Endothelial cell of umbilical vein (primary cell): ENCODE measurements at regions not wholly inside any gene's neighbourhood (a gene's known extent, or its start where the extent isn't known, plus 50 kb on each side); places are given as distances from the start of the nearest gene placed in this dataset.
"Not testable (repeated sequence)": the region's sequence is repeated elsewhere in the genome, so short reads cannot be mapped to it uniquely, and the experiment has no call there.

ENCODE experiments used
- BruUV-seq: library from RNA; stranded (reverse); fragments of 400-500 nt; replicated peaks from 2 replicates; lab custom pipeline; 2021; lab: Mats Ljungman, UMichigan
- CTCF ChIA-PET: fragments of 300-600, 350-600 bp; sonication (Branson Sonifier 250); formaldehyde crosslinking; loops from one replicate; lab custom pipeline; 2021; ENCODE audit warnings: antibody characterized with exemption, inconsistent platforms; lab: Charles Lee
- POLR2A ChIA-PET: fragments of 300-600, 350-600 bp; sonication (Branson Sonifier 250); formaldehyde crosslinking; loops from one replicate; lab custom pipeline; 2021; ENCODE audit warnings: antibody characterized with exemption, inconsistent platforms; lab: Charles Lee
- DNase-seq: peaks from one replicate; pipeline ENCODE4 v3.0.0-alpha.2; 2011; ENCODE audit warnings: low read depth, low spot score
- FAIRE-seq: peaks from 2 replicates; lab custom pipeline; 2011; peaks lifted over from hg19 to GRCh38; lab: Jason Lieb, UNC
- H2AFZ ChIP-seq: 2 replicates; pipeline ENCODE4 v1.6.0; 2012; ENCODE audit warnings: low read depth, low read length, control low read depth, inconsistent platforms
- H3K27ac ChIP-seq: 2 replicates; pipeline ENCODE4 v1.5.1; 2011; ENCODE audit warnings: low read depth, mild to moderate bottlenecking, control low read depth, low read length, moderate library complexity; ENCODE audit not compliant: insufficient read depth
- H3K27me3 ChIP-seq, 2 experiments: 2 replicates each; pipeline versions ENCODE4 v1.6.0 to v1.6.1; 2011; ENCODE audit warnings: low read length in 2 of 2, mixed read lengths in 1 of 2; ENCODE audit not compliant: control insufficient read depth in 2 of 2, insufficient read depth in 2 of 2
- H3K36me3 ChIP-seq, 2 experiments: 2 replicates in 1 of 2; 3 replicates in 1 of 2; pipeline ENCODE4 v1.5.1; 2011; ENCODE audit warnings: low read length in 2 of 2, mild to moderate bottlenecking in 1 of 2, moderate library complexity in 1 of 2; ENCODE audit not compliant: control insufficient read depth in 2 of 2, insufficient read depth in 2 of 2; ENCODE audit errors: extremely low read depth in 1 of 2
- H3K4me1 ChIP-seq: 3 replicates; pipeline ENCODE4 v1.5.1; 2011; ENCODE audit warnings: mild to moderate bottlenecking, low read length; ENCODE audit not compliant: control insufficient read depth, insufficient read depth; ENCODE audit errors: extremely low read depth
- H3K4me2 ChIP-seq: 2 replicates; pipeline ENCODE4 v1.6.1; 2011; ENCODE audit warnings: low read length, control low read depth, mixed read lengths; ENCODE audit not compliant: insufficient read depth
- H3K4me3 ChIP-seq, 3 experiments: fragments of 200-600 bp in 1 of 3; sonication (generic), shearing (Covaris generic) in 1 of 3; replicated peaks in 1 of 3; 2 replicates each; pipeline ENCODE4 v1.5.1; 2011 to 2016; ENCODE audit warnings: control low read depth in 3 of 3, low read length in 3 of 3, mild to moderate bottlenecking in 2 of 3, inconsistent platforms in 1 of 3, low read depth in 1 of 3, moderate library complexity in 1 of 3; ENCODE audit not compliant: insufficient read depth in 1 of 3
- H3K79me2 ChIP-seq: 2 replicates; pipeline ENCODE4 v1.6.0; 2012; ENCODE audit warnings: low read length, inconsistent platforms; ENCODE audit not compliant: control insufficient read depth, insufficient read depth
- H3K9ac ChIP-seq: replicated peaks from 2 replicates; pipeline ENCODE3; 2011; ENCODE audit warnings: low read length, control low read depth; ENCODE audit not compliant: insufficient read depth; ENCODE audit errors: extremely low read depth
- H3K9me1 ChIP-seq: replicated peaks from 3 replicates; pipeline ENCODE4 v1.6.0; 2011; ENCODE audit warnings: mild to moderate bottlenecking, low read length; ENCODE audit not compliant: control insufficient read depth, insufficient read depth; ENCODE audit errors: extremely low read depth
- H3K9me3 ChIP-seq: replicated peaks from 2 replicates; pipeline ENCODE4 v1.5.1; 2012; ENCODE audit warnings: low read length, inconsistent platforms; ENCODE audit not compliant: control insufficient read depth, insufficient read depth
- H4K20me1 ChIP-seq: replicated peaks from 2 replicates; pipeline ENCODE3; 2011; ENCODE audit warnings: mild to moderate bottlenecking, low read length; ENCODE audit not compliant: control insufficient read depth, insufficient read depth; ENCODE audit errors: extremely low read depth
- FOS ChIP-seq: IDR thresholded peaks from 2 replicates; pipeline ENCODE4 v1.6.1; 2011; ENCODE audit warnings: mild to moderate bottlenecking, low read length, moderate library complexity, borderline replicate concordance; ENCODE audit not compliant: insufficient read depth
- GATA2 ChIP-seq: IDR thresholded peaks from 2 replicates; pipeline ENCODE4 v1.7.0; 2011; ENCODE audit warnings: low read depth, mild to moderate bottlenecking, moderate library complexity, mixed read lengths, low read length; ENCODE audit not compliant: insufficient read length, insufficient read depth
- MYC ChIP-seq: IDR thresholded peaks from one replicate; pipeline ENCODE4 v1.6.1; 2011; ENCODE audit warnings: mild to moderate bottlenecking, low read depth, low read length
- POLR2AphosphoS5 ChIP-seq: IDR thresholded peaks from 2 replicates; pipeline ENCODE4 v1.6.1; 2012; ENCODE audit warnings: low read depth, mild to moderate bottlenecking, control low read depth, low read length, moderate library complexity; ENCODE audit not compliant: insufficient read depth
- dilution Hi-C: fragments of 300-500 bp; cut with MboI; formaldehyde crosslinking; loops from one replicate; pipeline ENCODE4 v1.15.0; 2019; ENCODE audit warnings: low sequenced_read_pairs; ENCODE audit not compliant: extremely low pct_ligation_motif_present
- intact Hi-C: fragments of 100-400 bp; cut with micrococcal nuclease; formaldehyde crosslinking; loops from one replicate; pipeline ENCODE4 v1.10.0; 2022
- TF ChIP-seq, protein P1 (sequence below): IDR thresholded peaks from 2 replicates; pipeline ENCODE4 v1.6.1; 2011; ENCODE audit not compliant: insufficient read depth, insufficient read length

DNA sequence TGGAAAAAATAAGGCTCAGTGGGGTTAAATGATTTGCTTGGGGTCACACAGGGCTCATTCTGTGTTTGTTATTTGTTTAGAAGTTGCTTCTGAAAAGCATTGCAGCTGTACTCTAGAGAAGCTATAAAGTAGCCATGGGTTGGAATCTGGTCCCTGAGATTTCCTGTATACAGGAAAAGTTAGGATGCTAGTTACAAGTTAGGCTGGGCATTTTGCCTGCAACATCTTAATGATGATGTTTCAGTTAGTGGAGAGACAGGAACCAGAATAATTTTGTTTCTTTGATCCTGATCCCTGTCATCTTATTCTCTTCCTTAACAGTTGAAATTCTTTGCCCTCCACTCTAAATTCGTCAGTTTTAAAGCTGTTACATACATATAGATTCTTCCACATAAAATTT lies 445.3 kb downstream of the OTOL1 start:
- intact Hi-C loops: no loop called here
- H3K4me2 ChIP-seq: no peak overlapping the region
- no peaks in the 10 kb centered on the region for H4K20me1 ChIP-seq
- no peak overlapping the region for H2AFZ ChIP-seq
- H3K9me3 ChIP-seq: peaks cover 2% of the 10 kb centered on the region
- no peak overlapping the region for H3K4me3 ChIP-seq
- no peak for DNase-seq
- ChIA-PET POLR2A (no interaction called here), CTCF (no interaction called here)
- dilution Hi-C loops: no loop called here
- no TSS peak for BruUV-seq
- no peaks in the 10 kb centered on the region for H3K27me3 ChIP-seq
- H3K27ac ChIP-seq: no peak overlapping the region
- no peak for FAIRE-seq
- no peaks in the 10 kb centered on the region for H3K4me1 ChIP-seq
- H3K36me3 ChIP-seq: no peaks in the 10 kb centered on the region
- H3K9me1 ChIP-seq: no peaks in the 10 kb centered on the region
- no peak overlapping the region for H3K9ac ChIP-seq
- TF ChIP-seq MYC (no peak), POLR2AphosphoS5 (no peak), FOS (no peak), GATA2 (no peak)
- TF ChIP-seq, protein P1, sequence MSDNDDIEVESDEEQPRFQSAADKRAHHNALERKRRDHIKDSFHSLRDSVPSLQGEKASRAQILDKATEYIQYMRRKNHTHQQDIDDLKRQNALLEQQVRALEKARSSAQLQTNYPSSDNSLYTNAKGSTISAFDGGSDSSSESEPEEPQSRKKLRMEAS: no peak
- no peaks in the 10 kb centered on the region for H3K79me2 ChIP-seq

- H3K27me3 ChIP-seq, DNase-seq, BruUV-seq, intact Hi-C loops, H3K4me3 ChIP-seq, FAIRE-seq, H3K36me3 ChIP-seq, CTCF ChIA-PET, H3K27ac ChIP-seq, H3K9me1 ChIP-seq, H3K79me2 ChIP-seq, H3K4me2 ChIP-seq, H3K4me1 ChIP-seq, H3K9ac ChIP-seq, dilution Hi-C loops, H3K9me3 ChIP-seq, H4K20me1 ChIP-seq, POLR2A ChIA-PET, H2AFZ ChIP-seq: not testable (repeated sequence)
Measured at GRCh38 chr3:161943801-161944345, 447.3 kb downstream of the OTOL1 start.
